ENCODE measurements at regions not wholly inside any gene's neighbourhood (a gene's known extent, or its start where the extent isn't known, plus 50 kb on each side); places are given as distances from the start of the nearest gene placed in this dataset.
"Not testable (repeated sequence)": the region's sequence is repeated elsewhere in the genome, so short reads cannot be mapped to it uniquely, and the experiment has no call there.

DNA sequence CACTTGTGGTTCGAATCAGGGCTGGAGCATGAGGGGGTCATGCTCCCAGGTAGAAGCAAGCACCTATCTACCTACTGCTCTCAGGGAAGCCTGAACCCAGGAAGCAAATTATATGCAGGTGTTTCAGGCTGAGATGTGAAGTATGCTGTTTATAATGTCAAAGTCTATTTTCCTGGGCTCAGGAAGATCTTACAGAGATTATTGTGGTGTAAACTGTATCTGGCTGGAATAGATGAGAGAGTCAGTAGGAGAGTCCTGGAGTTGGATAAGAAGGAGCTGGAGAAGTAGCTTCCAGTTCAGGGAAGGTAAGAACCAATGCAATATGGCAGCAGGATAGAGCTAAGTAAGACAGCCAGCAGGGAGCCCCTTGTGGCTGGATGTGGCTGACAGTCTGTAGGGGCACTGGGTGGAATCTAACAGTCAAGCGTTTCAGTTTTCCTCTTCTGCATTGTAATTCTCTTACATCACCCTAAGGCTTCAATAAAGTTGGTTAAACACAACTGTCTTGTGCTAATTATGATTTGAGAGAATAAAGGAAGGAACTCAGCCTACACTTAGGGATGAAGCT lies 105.9 kb upstream of the EEPD1 start:
- H3K36me3 Mint-ChIP-seq (ENCODE audit: insufficient read depth): no peaks in the 10 kb centered on the region
- no peak overlapping the region for H3K27ac Mint-ChIP-seq
- no peaks in the 10 kb centered on the region for H3K4me1 Mint-ChIP-seq (ENCODE audit: low read depth in 2 of 2)
- DNase-seq: no peak
- H3K27me3 Mint-ChIP-seq: peaks cover 11 to 14% of the 10 kb centered on the region in 2 donors
- ATAC-seq (replicated peaks): no peak
- no peak overlapping the region for H3K4me3 Mint-ChIP-seq
- H3K9me3 Mint-ChIP-seq: no peaks in the 10 kb centered on the region

DNA sequence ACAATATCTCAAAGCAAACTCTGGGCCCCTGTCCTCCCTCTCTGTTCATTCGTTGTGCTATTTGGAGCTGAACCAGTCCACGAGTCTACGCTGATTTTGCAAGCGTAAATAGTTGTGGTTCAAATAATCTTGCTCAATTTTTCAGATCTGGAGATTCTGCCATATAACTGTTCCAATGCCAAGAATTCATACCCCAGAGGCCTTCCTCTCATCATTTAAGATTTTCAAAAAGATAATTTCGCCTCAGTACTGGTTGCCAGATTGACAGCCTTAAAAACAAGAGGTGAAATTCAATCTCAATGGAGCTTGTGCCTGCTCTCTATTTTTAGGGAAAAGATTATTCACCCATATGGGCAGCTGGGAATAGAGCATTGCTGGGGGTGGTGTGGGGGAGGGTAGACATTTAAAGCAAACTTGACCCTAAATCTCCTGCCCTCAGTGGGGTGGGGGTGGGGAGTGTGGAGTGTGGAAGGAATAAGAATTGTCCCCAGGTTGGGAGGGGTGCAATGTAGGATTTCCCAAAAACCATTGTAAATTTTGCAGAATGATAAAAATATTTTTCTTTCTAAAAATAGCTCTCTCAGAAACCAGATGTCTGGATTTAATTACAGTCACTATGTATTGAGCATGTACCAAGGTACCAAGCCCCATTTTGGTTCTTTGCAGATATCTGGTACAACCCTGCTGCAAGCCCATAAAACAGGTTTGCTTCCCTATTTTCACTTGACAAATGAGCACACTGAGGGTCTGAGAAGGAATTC lies 104.7 kb upstream of the EEPD1 start:
- Mint-ChIP-seq H3K27me3 (peaks cover 11 to 15% of the 10 kb centered on the region in 2 donors), H3K4me3 (no peak overlapping the region), H3K27ac (no peak overlapping the region), H3K36me3 (ENCODE audit: insufficient read depth) (no peaks in the 10 kb centered on the region), H3K4me1 (ENCODE audit: low read depth in 2 of 2) (no peaks in the 10 kb centered on the region), H3K9me3 (no peaks in the 10 kb centered on the region)
- ATAC-seq (replicated peaks) (no peak), DNase-seq (no peak)

DNA sequence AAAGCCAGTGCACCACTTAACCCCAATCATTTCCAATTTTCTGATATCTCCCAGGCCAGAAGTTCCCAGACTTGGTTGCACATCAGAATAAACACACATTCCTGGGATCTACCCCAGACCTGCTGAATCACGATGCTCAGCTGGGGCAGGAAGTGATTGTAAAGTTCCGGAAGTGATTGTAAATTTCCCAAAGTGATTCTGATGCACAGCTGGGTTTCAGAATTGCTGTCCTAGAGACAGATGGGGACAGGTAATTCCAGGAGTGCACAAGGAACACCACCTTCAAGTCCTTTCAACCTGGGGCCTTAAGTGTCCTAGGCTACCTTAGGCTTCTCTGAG lies 104.2 kb upstream of the EEPD1 start:
- no peak overlapping the region for H3K4me3 Mint-ChIP-seq
- H3K27ac Mint-ChIP-seq: no peak overlapping the region
- peaks cover 11 to 15% of the 10 kb centered on the region in 2 donors for H3K27me3 Mint-ChIP-seq
- ATAC-seq (replicated peaks): no peak
- no peaks in the 10 kb centered on the region for H3K9me3 Mint-ChIP-seq
- no peaks in the 10 kb centered on the region for H3K4me1 Mint-ChIP-seq (ENCODE audit: low read depth in 2 of 2)
- no peak for DNase-seq
- H3K36me3 Mint-ChIP-seq (ENCODE audit: insufficient read depth): no peaks in the 10 kb centered on the region

DNA sequence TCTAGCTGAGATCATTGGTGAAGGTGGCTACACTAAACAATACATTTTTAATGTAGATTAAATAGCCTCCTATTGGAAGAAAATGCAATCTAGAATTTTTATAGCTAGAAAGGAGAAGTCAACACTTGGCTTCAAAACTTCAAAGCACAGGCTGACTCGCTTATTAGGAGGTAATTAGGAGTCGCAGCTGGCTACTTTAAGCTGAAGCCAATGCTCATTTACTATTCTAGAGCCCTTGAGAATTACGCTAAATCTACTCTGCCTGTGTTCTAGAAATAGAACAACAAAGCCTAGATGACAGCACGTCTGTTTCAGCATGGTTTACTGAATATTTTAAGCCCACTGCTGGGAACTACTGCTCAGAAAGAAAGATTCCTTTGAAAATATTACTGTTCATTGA lies 101.6 kb upstream of the EEPD1 start:
- no peaks in the 10 kb centered on the region for H3K36me3 Mint-ChIP-seq (ENCODE audit: insufficient read depth)
- H3K9me3 Mint-ChIP-seq: no peaks in the 10 kb centered on the region
- ATAC-seq (replicated peaks): no peak
- no peak overlapping the region for H3K27ac Mint-ChIP-seq
- DNase-seq: no peak
- H3K4me3 Mint-ChIP-seq: no peak overlapping the region
- no peaks in the 10 kb centered on the region for H3K4me1 Mint-ChIP-seq (ENCODE audit: low read depth in 2 of 2)
- H3K27me3 Mint-ChIP-seq: peaks cover 15 to 17% of the 10 kb centered on the region in 2 donors

DNA sequence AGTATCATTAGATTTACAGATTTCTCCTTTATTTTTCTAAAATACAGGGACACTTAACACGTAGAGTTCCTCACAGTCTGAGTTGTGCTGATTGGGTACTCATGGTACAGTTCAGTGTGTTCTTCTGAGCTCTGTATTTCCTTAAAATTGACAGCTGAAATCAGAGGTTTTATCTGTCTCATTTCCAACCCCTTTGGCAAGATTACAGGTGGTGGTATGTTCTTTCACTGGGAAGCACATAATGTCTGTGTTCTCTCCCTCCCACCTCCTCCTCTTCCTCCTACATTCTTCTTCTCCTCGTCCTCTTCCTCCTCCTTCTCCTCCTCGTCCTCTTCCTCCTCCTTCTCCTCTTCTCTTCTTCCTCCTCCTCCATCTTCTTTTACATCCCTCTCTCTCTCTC lies 99.5 kb upstream of the EEPD1 start:
- Mint-ChIP-seq H3K27me3 (peaks cover 15 to 26% of the 10 kb centered on the region in 2 donors), H3K9me3 (no peaks in the 10 kb centered on the region), H3K4me3 (no peak overlapping the region), H3K4me1 (ENCODE audit: low read depth in 2 of 2) (no peaks in the 10 kb centered on the region), H3K27ac (no peak overlapping the region), H3K36me3 (ENCODE audit: insufficient read depth) (no peaks in the 10 kb centered on the region)
- ATAC-seq (replicated peaks) (no peak), DNase-seq (no peak)

DNA sequence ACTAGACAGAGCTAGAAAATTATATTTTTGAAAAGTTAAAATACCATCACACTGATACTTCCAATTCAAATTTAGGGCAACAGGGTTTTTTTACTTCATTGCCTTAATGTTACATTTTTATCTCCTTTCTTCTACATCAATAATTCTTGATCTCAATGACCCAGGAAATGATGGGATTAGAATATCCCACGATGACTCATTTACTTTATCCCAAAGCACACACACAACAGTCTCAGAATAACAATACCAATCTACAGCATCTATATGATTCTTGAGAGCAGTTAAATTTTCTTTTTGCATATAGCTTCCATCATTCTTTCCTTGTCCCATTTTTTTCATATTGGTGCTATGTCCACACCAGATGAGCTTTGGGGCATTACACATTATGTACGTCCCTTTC lies 98.4 kb upstream of the EEPD1 start:
- peaks cover 16 to 35% of the 10 kb centered on the region in 2 donors for H3K27me3 Mint-ChIP-seq
- ATAC-seq (replicated peaks) (no peak), DNase-seq (no peak)
- H3K4me3 Mint-ChIP-seq: no peak overlapping the region
- no peaks in the 10 kb centered on the region for H3K9me3 Mint-ChIP-seq
- H3K4me1 Mint-ChIP-seq (ENCODE audit: low read depth in 2 of 2): no peaks in the 10 kb centered on the region
- H3K27ac Mint-ChIP-seq: no peak overlapping the region
- no peaks in the 10 kb centered on the region for H3K36me3 Mint-ChIP-seq (ENCODE audit: insufficient read depth)

DNA sequence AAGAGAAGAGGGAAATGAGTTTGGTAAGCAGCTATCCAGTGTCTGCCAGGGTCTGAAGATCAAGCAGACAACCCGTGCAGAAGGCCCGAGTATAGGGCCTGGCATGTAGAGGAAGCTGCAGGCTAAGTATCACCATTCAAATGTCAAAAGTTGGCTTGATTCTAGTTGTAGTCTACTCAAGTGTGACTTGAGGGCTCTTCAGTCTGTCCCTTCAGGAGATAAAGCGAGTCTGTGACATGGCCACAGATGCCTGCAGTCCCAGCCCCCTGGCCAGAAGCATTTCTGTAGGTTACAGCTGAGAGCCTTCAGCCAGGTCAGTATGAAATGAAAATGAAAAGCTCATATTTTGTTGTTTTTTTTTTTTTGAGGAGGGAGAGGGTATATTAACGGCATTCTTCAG lies 97.8 kb upstream of the EEPD1 start:
- Mint-ChIP-seq H3K4me1 (ENCODE audit: low read depth in 2 of 2) (no peaks in the 10 kb centered on the region), H3K27me3 (peaks cover 16 to 40% of the 10 kb centered on the region in 2 donors), H3K36me3 (ENCODE audit: insufficient read depth) (no peaks in the 10 kb centered on the region), H3K27ac (no peak overlapping the region), H3K9me3 (no peaks in the 10 kb centered on the region), H3K4me3 (no peak overlapping the region)
- DNase-seq (no peak), ATAC-seq (replicated peaks) (no peak)

DNA sequence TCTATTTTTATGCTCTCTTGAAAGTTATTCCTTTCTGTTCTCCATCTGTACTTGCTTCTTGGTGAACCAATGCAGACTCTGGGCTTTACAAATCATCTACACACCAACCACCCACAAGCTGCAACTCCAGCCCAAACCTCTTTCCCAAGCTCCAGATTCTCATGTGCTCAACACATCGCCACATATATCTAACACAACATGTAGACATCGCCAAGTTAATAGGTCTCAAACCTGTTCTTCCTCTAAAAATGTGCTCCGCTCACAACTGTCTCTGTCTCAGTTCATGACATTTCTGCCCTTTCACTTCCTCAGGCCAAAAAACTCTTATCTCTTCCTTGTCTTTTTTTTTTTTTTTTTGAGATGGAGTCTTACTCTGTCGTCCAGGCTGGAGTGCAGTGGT lies 95.7 kb upstream of the EEPD1 start:
- Mint-ChIP-seq H3K4me3 (no peak overlapping the region), H3K9me3 (no peaks in the 10 kb centered on the region), H3K27ac (no peak overlapping the region), H3K36me3 (ENCODE audit: insufficient read depth) (no peaks in the 10 kb centered on the region), H3K4me1 (ENCODE audit: low read depth in 2 of 2) (no peaks in the 10 kb centered on the region), H3K27me3 (peaks cover 8 to 45% of the 10 kb centered on the region in 2 donors)
- DNase-seq (no peak), ATAC-seq (replicated peaks) (no peak)

DNA sequence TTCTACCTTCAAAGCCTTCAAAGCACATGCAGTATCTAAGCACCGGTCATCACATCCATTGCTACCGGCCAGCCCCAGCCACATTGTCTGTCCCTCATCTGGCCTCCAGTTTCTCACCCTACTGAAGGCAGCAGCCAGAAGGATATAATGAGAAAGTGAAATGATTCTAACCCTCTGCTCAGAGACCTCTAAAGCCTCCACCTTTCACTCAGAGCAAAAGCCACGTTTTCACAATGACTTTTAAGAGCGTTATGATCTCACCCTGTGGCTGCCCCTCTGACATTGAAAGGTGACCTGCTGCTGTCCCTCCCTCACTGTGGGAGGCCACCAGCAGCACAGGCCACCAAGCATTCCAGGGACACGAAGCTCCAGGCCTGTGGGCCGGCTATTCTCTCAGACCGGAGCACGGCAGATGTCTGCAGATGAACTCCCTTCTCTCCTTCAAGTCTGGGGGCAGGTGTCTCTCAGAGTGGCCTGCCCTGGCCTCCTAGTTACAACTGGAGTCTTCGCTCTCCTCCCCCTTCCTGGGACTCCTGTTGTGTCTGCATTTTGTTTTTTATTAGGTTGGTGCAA lies 94.9 kb upstream of the EEPD1 start:
- no peak for DNase-seq
- no peak for ATAC-seq (replicated peaks)
- Mint-ChIP-seq H3K9me3 (no peaks in the 10 kb centered on the region), H3K36me3 (ENCODE audit: insufficient read depth) (no peaks in the 10 kb centered on the region), H3K27ac (no peak overlapping the region), H3K4me1 (ENCODE audit: low read depth in 2 of 2) (no peaks in the 10 kb centered on the region), H3K27me3 (peaks cover 8 to 47% of the 10 kb centered on the region in 2 donors), H3K4me3 (no peak overlapping the region)

DNA sequence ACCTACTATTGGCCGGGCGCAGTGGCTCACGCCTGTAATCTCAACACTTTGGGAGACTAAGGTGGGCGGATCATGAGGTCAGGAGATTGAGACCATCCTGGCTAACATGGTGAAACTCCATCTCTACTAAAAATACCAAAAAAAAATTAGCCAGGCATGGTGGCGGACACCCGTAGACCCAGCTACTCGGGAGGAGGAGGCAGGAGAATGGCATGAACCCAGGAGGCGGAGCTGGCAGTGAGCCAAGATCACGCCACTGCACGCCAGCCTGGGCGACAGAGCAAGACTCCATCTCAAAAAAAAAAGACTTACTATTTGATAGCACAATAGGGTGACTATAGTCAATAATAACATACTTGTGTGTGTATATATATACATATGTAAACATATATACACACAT lies 92.7 kb upstream of the EEPD1 start:
- H3K4me1 Mint-ChIP-seq (ENCODE audit: low read depth in 2 of 2); H3K27ac Mint-ChIP-seq; H3K9me3 Mint-ChIP-seq; DNase-seq; H3K4me3 Mint-ChIP-seq; ATAC-seq (replicated peaks); H3K36me3 Mint-ChIP-seq (ENCODE audit: insufficient read depth): not testable (repeated sequence)
- H3K27me3 Mint-ChIP-seq: peaks cover 8 to 58% of the 10 kb centered on the region in 2 donors

DNA sequence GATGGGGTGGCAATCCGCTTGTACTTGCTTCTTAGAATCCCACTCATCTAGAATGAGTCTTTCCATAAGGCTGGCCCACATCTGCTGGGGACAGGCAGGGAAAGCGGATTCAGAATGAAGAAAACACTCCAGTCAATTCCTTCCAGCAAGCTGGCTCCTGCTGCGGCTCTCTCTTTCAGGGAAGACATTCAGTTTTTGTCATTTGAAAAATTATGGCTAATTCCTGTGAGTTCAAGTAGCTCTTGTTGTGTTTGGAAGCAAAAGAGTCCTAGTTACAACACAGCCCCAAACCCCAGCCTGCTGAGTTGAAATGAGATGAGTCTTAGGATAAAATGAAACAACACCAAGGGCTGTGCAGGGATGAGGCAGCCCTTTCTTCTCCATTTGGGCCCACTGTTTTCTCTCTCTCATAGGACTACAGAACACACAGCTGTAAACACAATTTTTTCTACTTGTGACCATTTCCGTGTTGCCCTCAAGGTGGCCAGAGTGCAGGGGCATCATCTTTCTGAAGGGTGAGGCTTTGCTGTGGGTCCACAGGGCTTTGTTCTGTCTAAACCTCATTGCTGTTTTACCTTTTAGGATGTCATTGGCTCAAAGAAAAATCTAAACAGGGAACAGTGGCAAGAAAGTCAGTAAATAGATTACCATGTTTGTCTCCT lies 90.8 kb upstream of the EEPD1 start:
- DNase-seq (no peak), ATAC-seq (replicated peaks) (no peak)
- H3K9me3 Mint-ChIP-seq: no peaks in the 10 kb centered on the region
- H3K36me3 Mint-ChIP-seq (ENCODE audit: insufficient read depth): no peaks in the 10 kb centered on the region
- no peak overlapping the region for H3K27ac Mint-ChIP-seq
- H3K4me3 Mint-ChIP-seq: no peak overlapping the region
- peaks cover 14 to 52% of the 10 kb centered on the region in 2 donors for H3K27me3 Mint-ChIP-seq
- no peaks in the 10 kb centered on the region for H3K4me1 Mint-ChIP-seq (ENCODE audit: low read depth in 2 of 2)

DNA sequence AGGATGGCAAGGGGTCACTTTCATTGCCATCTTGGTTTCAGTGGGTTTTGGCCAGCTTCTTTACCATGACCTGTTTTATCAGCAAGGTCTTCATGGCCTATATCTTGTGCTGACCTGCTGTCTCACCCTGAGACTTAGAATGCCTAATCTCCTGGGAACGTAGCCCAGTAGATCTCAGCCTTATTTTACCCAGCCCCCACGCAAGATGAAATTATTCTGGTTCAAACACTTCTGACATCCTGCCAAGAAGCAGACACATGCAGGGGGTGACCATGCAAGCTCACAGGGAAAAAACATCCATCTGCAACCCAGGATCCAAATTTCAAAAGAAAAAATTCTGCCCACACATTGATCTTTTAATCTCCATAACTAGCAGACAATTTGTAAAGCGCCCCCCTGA lies 88.4 kb upstream of the EEPD1 start:
- Mint-ChIP-seq H3K9me3 (no peaks in the 10 kb centered on the region), H3K27ac (no peak overlapping the region), H3K27me3 (peaks cover 10 to 45% of the 10 kb centered on the region in 2 donors), H3K4me3 (no peak overlapping the region), H3K36me3 (ENCODE audit: insufficient read depth) (no peaks in the 10 kb centered on the region), H3K4me1 (ENCODE audit: low read depth in 2 of 2) (no peaks in the 10 kb centered on the region)
- DNase-seq (no peak), ATAC-seq (replicated peaks) (no peak)

DNA sequence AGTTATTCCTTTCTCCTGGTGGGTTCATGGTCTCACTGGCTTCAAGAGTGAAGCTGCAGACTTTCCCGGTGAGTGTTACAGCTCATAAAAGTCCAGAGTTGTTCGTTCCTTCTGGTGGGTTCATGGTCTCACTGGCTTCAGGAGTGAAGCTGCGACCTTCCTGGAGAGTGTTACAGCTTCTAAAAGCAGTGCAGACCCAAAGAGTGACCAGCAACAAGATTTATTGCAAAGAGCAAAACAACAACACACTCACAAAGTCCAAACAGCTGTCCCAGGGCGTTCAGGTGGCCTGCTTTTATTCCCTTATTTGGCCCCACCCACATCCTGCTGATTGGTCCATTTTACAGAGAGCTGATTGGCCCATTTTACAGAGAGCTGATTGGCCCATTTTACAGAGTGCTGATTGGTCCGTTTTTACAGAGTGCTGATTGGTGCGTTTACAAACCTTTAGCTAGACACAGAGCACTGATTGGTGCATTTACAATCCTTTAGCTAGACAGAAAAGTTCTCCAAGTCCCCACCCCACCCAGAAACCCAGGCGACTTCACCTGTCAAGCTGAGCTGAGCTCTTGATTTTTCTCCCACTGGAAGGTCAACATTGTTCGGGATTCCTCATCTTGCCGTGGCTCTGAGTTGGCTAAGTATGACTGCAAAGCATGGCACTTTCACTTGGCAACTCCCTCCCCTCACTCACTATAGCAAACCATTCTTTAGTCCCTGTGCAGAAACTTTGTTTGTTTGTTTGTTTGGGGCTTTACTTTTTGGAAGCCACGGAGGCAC lies 87.3 kb upstream of the EEPD1 start:
- not testable (repeated sequence) for H3K4me3 Mint-ChIP-seq; H3K27ac Mint-ChIP-seq; H3K9me3 Mint-ChIP-seq; ATAC-seq (replicated peaks); DNase-seq; H3K36me3 Mint-ChIP-seq (ENCODE audit: insufficient read depth); H3K4me1 Mint-ChIP-seq (ENCODE audit: low read depth in 2 of 2)
- peaks cover 17 to 46% of the 10 kb centered on the region in 2 donors for H3K27me3 Mint-ChIP-seq

Measured in effector memory CD8-positive, alpha-beta T cell (primary cell).